ENCODE measurements at regions not wholly inside any gene's neighbourhood (a gene's known extent, or its start where the extent isn't known, plus 50 kb on each side); places are given as distances from the start of the nearest gene placed in this dataset.
A peak's percentile ranks its signal among the peaks of the same experiment; 100 is the strongest.

DNA sequence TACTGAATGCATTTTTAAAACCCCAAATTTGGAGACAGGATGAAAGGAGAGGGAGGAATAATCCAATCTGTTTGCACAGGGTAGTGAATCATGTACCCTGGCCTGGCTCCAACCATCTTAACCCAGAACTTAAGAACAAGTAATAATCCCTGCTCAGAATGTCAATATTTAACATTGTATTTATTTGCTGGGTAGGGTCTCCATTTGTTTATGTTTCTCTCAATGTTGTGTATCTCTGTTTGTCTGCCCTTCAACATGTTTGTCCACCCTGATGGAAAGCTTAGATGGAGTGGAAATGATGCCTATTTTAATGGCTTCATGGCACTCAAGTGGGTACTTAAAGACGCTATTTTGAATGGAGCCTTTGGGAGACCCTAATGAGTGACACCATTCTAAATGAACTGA is 54.4 kb upstream of the CDC42BPA start:
- DNase-seq (ENCODE audit: low spot score): peak; percentile 32

DNA sequence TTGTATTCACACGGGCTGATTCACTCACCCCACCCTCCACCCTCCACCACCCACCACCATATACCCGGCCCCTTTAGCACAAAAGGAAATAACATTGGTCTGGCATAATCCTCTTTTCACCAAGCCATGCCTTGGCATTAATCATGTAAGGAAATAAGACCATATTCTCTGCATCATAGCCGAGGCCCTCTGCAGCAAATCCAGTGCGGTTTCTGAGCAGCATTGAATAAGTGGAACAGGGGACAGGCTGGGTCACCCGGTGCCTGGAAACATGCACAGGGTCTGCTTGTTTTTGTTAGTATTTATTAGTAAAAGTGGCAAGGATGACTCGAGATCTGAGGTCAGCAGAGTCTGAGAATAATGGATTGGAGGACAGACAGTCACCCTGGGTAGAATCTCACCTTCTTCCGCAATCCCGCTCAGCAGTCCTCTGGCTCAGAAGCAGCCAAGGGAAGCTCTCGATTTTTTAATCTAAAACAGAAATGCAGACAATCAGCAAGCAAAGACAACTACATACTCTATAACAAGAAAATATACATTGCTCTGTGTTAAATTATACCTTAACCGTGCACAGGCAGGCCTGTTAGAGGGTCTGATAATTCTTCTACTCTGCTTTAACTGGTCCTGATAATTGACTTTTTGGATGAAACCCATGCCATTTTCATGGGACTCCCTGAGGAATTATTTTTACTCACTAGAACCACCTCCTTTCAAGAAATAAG is 52.4 kb upstream of the CDC42BPA start:
- DNase-seq (ENCODE audit: low spot score): no peak

DNA sequence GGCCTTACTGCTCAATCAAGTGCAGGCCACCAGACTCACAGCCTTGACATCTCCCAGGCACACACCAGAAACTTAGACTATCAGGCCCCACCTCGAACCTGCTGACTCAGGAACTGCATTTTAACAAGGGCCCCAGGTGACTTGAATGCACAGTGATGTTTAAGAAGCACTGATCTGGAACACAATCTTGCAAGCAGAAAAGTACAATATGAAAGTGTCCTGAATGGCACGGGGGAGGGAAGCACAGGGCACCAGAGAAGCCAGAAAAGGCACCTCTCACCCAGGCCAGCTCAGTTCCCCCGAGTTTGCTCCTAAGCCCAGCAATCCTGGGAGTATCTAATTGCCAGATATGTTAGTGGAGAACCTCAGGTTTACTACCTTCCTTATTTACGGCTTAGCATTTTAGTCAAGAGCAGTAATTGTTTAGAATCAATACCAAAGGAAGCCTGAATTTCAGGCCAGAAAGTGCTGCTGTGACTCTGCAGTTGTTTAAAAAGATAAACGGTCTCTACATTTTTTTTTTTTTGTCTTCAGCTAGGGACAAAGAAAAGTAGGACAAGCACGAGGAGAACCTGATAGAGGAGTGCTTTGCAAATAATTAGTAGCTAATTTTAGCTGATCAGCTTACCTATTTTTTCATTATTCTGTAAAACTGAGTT is 50.9 kb upstream of the CDC42BPA start:
- no peak for DNase-seq (ENCODE audit: low spot score)
